SJSA1 (cell line): ENCODE measurements at regions not wholly inside any gene's neighbourhood (a gene's known extent, or its start where the extent isn't known, plus 50 kb on each side); places are given as distances from the start of the nearest gene placed in this dataset.
"Not testable (repeated sequence)": the region's sequence is repeated elsewhere in the genome, so short reads cannot be mapped to it uniquely, and the experiment has no call there.

Experiments
- DNase-seq, 2 experiments: peaks; one replicate each; pipeline ENCODE4 v3.0.0-alpha.2; 2015 to 2020; ENCODE audit warnings: low spot score in 2 of 2, low read depth in 1 of 2
- H3K27ac ChIP-seq: fragments of 250-450 bp; sonication (Bioruptor Pico); 2 replicates; pipeline ENCODE4 v1.5.1; 2020; ENCODE audit warnings: mild to moderate bottlenecking, moderate library complexity
- H3K27me3 ChIP-seq: fragments of 250-450 bp; sonication (Bioruptor Pico); replicated peaks from 2 replicates; pipeline ENCODE4 v1.5.1; 2020; ENCODE audit warnings: mild to moderate bottlenecking, moderate library complexity
- H3K36me3 ChIP-seq: fragments of 250-450 bp; sonication (Bioruptor Pico); 2 replicates; pipeline ENCODE4 v1.5.1; 2020; ENCODE audit warnings: mild to moderate bottlenecking
- H3K4me1 ChIP-seq: fragments of 250-450 bp; sonication (Bioruptor Pico); replicated peaks from 2 replicates; pipeline ENCODE4 v1.6.1; 2021; ENCODE audit warnings: mild to moderate bottlenecking
- H3K4me3 ChIP-seq: fragments of 250-450 bp; sonication (Bioruptor Pico); 2 replicates; pipeline ENCODE4 v1.5.1; 2020; ENCODE audit warnings: mild to moderate bottlenecking
- H3K9me3 ChIP-seq: fragments of 250-450 bp; sonication (Bioruptor Pico); replicated peaks from 2 replicates; pipeline ENCODE4 v1.5.1; 2020; ENCODE audit warnings: mild to moderate bottlenecking

- not testable (repeated sequence) for DNase-seq, H3K36me3 ChIP-seq, H3K9me3 ChIP-seq, H3K27ac ChIP-seq, H3K27me3 ChIP-seq, H3K4me3 ChIP-seq, H3K4me1 ChIP-seq
These were observed 165.8 kb upstream of the KAZN start for GRCh38 chr1:14432728-14433127.

DNA sequence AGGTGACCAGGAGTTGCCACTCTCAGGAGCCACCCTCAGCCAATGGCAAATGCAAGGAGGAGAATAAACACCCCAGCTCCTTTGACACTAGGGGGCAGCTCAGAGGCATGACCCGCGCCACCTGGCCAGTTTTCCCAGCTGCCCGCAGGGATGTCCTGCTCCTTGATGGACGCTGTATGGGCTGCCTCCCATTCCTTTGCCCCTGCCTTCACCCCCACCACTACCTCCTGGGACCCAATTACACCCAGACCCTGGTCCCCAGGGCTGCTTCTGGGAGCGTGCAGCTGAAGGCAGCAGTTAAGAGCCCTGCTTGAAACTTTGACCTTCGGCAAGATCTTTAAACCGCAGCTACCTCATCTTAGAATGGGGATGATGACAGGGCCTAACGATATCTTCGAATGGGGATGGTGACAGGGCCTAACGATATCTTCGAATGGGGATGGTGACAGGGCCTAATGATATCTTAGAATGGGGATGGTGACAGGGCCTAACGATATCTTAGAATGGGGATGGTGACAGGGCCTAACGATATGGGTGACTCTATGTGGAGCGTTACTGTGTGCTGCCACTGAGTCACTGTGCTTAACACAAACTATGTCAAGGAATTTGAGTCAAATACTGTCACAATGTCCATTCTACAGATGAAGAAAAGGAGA lies 163.0 kb upstream of the KAZN start:
- DNase-seq: no peak
- Histone ChIP-seq H3K36me3 (no peaks in the 10 kb centered on the region), H3K27ac (no peak overlapping the region), H3K9me3 (no peaks in the 10 kb centered on the region), H3K4me1 (no peaks in the 10 kb centered on the region; the same call in 1 of the 2 replicates), H3K4me3 (no peak overlapping the region), H3K27me3 (no peaks in the 10 kb centered on the region)

DNA sequence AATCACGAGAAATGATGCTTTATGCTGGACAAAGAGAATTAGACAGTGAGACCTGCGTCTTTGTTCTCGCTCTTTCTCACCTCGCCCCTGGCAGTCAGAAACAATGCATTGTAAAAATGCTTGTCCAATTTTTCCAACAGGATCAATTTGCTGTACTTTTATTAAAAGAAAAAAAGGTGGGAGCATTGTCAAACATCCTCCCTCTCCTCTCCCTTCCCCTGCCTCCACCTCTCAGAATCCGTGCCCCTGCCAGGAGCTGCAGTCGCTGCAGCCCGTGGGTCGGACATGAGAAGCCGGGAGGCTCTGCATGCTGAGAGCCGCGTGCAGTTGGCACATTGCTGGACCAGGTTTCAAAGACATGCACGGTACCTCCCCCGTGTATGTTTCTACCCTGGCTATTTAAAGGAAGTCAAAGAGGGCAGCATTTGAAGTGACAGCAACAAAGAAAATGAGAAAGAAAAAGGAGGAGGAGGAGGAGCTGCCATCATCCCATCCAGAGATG lies 161.0 kb upstream of the KAZN start:
- no peaks in the 10 kb centered on the region for H3K9me3 ChIP-seq
- no peaks in the 10 kb centered on the region for H3K27me3 ChIP-seq
- H3K36me3 ChIP-seq: no peaks in the 10 kb centered on the region
- H3K4me3 ChIP-seq: no peak overlapping the region
- H3K27ac ChIP-seq: no peak overlapping the region
- peaks cover 18% of the 10 kb centered on the region for H3K4me1 ChIP-seq
- no peak for DNase-seq

- no peak for DNase-seq
- H3K4me1 ChIP-seq: peaks cover 26% of the 10 kb centered on the region
- H3K27me3 ChIP-seq: no peaks in the 10 kb centered on the region
- H3K4me3 ChIP-seq: no peak overlapping the region
- no peak overlapping the region for H3K27ac ChIP-seq
- no peaks in the 10 kb centered on the region for H3K36me3 ChIP-seq
- no peaks in the 10 kb centered on the region for H3K9me3 ChIP-seq
These were observed 160.2 kb upstream of the KAZN start for GRCh38 chr1:14438127-14438769.

DNA sequence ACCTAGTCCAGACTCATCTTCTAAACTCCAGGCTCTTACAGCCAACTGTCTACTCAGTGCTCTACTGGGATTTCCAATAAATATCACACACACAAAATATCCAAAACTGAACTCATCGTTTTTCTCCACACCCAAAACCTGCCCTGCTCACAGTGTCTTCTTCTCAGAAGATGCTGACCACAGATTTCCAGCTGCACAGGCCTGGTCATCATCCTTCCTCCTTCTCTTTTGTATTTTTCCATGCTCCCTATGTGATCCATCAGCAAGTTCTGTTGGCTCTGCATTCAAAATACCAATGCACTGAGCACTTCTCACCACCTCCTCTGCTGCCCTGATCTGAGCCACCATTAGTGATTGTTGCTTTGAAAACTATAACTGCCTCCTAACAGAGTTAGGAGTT lies 159.5 kb upstream of the KAZN start:
- H3K27me3 ChIP-seq: no peaks in the 10 kb centered on the region
- no peak overlapping the region for H3K27ac ChIP-seq
- no peak overlapping the region for H3K4me3 ChIP-seq
- H3K36me3 ChIP-seq: no peaks in the 10 kb centered on the region
- no peaks in the 10 kb centered on the region for H3K9me3 ChIP-seq
- no peak for DNase-seq
- H3K4me1 ChIP-seq: peaks cover 32% of the 10 kb centered on the region

GRCh38 chr1:14440166-14440565 lies 158.3 kb upstream of the KAZN start:
- Histone ChIP-seq H3K27me3 (no peaks in the 10 kb centered on the region), H3K27ac (no peak overlapping the region), H3K36me3 (no peaks in the 10 kb centered on the region), H3K4me1 (peaks cover 41% of the 10 kb centered on the region), H3K4me3 (no peak overlapping the region), H3K9me3 (no peaks in the 10 kb centered on the region)
- DNase-seq: no peak

DNA sequence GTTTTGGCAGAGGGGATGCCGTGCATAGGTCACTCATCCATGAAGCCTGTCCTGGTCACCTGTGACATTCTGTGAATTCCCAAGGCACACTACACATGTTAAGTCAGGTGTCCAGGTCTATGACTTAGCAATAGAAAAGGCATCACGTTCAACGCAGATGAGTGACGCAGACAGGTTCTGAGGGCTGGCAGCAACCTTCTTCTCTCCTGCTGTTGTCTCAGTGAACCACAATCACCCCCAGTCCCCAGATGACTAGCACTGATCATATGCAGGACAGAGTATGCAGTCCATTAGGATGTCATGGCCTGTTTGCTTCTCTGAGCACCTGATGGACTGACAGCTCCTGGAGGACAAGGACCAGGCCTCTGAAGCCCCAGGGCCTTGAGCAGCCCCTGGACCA lies 157.8 kb upstream of the KAZN start:
- Histone ChIP-seq H3K9me3 (no peaks in the 10 kb centered on the region), H3K27ac (peak overlapping the region; percentile 42; the same call in 1 of the 2 replicates), H3K4me1 (peaks cover 47% of the 10 kb centered on the region), H3K36me3 (no peaks in the 10 kb centered on the region), H3K27me3 (no peaks in the 10 kb centered on the region), H3K4me3 (no peak overlapping the region)
- DNase-seq: no peak

GRCh38 chr1:14441302-14441741 lies 157.2 kb upstream of the KAZN start:
- H3K27ac ChIP-seq: peak overlapping the region; percentile 70
- H3K4me1 ChIP-seq: peaks cover 47% of the 10 kb centered on the region
- H3K36me3 ChIP-seq: no peaks in the 10 kb centered on the region
- no peak overlapping the region for H3K4me3 ChIP-seq
- no peaks in the 10 kb centered on the region for H3K9me3 ChIP-seq
- H3K27me3 ChIP-seq: no peaks in the 10 kb centered on the region
- peak in 1 of 2 experiments; percentile 55 for DNase-seq

DNA sequence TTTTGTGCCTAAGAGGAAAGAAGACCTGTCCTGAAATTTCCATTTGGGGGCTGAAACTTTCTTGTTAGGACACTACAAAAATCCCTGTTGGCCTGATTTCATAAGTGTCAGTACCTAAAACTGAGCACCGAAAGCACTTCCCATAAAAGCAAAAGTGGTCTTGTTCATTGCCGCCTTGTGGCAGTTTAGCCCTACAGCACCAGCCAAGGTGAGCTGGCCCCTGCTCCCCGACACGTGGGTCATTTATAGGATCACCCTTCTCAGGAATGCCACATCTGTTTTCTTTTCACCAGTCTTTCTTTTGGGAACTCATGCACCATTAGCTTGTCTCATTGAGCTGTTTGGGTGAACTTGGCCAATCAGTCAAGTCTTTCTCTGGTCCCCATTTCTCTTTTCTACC lies 155.8 kb upstream of the KAZN start:
- Histone ChIP-seq H3K9me3 (no peaks in the 10 kb centered on the region), H3K27me3 (no peaks in the 10 kb centered on the region), H3K4me1 (peaks cover 47% of the 10 kb centered on the region), H3K4me3 (no peak overlapping the region), H3K36me3 (no peaks in the 10 kb centered on the region), H3K27ac (no peak overlapping the region)
- DNase-seq: no peak

- Histone ChIP-seq H3K9me3 (no peaks in the 10 kb centered on the region), H3K36me3 (no peaks in the 10 kb centered on the region), H3K27me3 (no peaks in the 10 kb centered on the region), H3K27ac (peak overlapping the region; percentile 44; the same call in 1 of the 2 replicates), H3K4me1 (peaks cover 47% of the 10 kb centered on the region), H3K4me3 (no peak overlapping the region)
- peak in 1 of 2 experiments; percentile 60 for DNase-seq
These were observed 155.2 kb upstream of the KAZN start for GRCh38 chr1:14443164-14443787.

- Histone ChIP-seq H3K36me3 (no peaks in the 10 kb centered on the region), H3K27ac (no peak overlapping the region), H3K4me3 (no peak overlapping the region), H3K9me3 (no peaks in the 10 kb centered on the region), H3K4me1 (no peaks in the 10 kb centered on the region), H3K27me3 (no peaks in the 10 kb centered on the region)
- no peak for DNase-seq
These were observed 147.3 kb upstream of the KAZN start for GRCh38 chr1:14451217-14451616.

- Histone ChIP-seq H3K27ac (no peak overlapping the region), H3K27me3 (no peaks in the 10 kb centered on the region), H3K9me3 (no peaks in the 10 kb centered on the region), H3K4me1 (no peaks in the 10 kb centered on the region), H3K4me3 (no peak overlapping the region), H3K36me3 (no peaks in the 10 kb centered on the region)
- no peak for DNase-seq
These were observed 145.9 kb upstream of the KAZN start for GRCh38 chr1:14452551-14452950.

- Histone ChIP-seq H3K27me3 (no peaks in the 10 kb centered on the region), H3K27ac (peak overlapping the region; percentile 22; the same call in 1 of the 2 replicates), H3K4me1 (peaks cover 15% of the 10 kb centered on the region), H3K4me3 (no peak overlapping the region), H3K9me3 (no peaks in the 10 kb centered on the region; the same call in 1 of the 2 replicates), H3K36me3 (no peaks in the 10 kb centered on the region)
- no peak for DNase-seq
These were observed 138.3 kb upstream of the KAZN start for GRCh38 chr1:14460173-14460572.

- no peaks in the 10 kb centered on the region for H3K27me3 ChIP-seq
- no peak for DNase-seq
- H3K4me1 ChIP-seq: peaks cover 15% of the 10 kb centered on the region
- H3K9me3 ChIP-seq: no peaks in the 10 kb centered on the region; the same call in 1 of the 2 replicates
- H3K36me3 ChIP-seq: no peaks in the 10 kb centered on the region
- H3K4me3 ChIP-seq: no peak overlapping the region
- H3K27ac ChIP-seq: no peak overlapping the region
These were observed 135.6 kb upstream of the KAZN start for GRCh38 chr1:14462851-14463250.
